ENCODE measurements at regions not wholly inside any gene's neighbourhood (a gene's known extent, or its start where the extent isn't known, plus 50 kb on each side); places are given as distances from the start of the nearest gene placed in this dataset.
"Not testable (repeated sequence)": the region's sequence is repeated elsewhere in the genome, so short reads cannot be mapped to it uniquely, and the experiment has no call there.

DNA sequence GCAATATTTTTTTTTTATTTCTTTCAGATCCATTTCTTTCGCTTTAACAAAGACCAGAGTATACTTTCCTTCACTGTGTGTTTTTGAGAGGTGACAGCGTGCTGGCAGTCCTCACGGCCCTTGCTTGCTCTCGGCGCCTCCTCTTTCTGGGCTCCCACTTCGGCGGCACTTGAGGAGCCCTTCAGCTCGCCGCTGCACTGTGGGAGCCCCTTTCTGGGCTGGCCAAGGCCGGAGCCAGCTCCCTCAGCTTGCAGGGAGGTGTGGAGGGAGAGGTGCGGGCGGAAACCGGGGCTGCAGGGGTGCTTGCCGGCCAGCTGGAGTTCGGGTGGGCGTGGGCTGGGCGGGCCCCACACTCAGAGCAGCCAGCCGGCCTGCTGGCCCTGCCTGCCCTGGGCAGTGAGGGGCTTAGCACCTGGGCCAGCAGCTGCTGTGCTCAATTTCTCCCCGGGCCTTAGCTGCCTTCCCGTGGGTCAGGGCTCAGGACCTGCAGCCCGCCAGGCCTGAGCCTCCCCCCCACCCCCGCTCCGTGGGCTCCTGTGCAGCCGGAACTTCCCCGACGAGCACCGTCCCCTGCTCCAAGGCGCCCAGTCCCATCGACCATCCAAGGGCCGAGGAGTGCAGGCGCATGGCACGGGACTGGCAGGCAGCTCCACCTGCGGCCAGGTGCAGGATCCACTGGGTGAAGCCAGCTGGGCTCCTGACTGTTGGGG lies 1490.6 kb downstream of the OTOL1 start:
- not testable (repeated sequence) for TF ChIP-seq MAFK (IDR thresholded peaks at IDR 0.05; ENCODE audit: partially characterized antibody); MAX (IDR thresholded peaks at IDR 0.05); CTCF (IDR thresholded peaks at IDR 0.05); CEBPB (IDR thresholded peaks at IDR 0.05); NFE2L2 (conservative IDR thresholded peaks at IDR 0.05; ENCODE audit: low read length); HDAC2 (IDR thresholded peaks at IDR 0.05); CBX2 (IDR thresholded peaks at IDR 0.05; ENCODE audit: borderline replicate concordance, low read depth)

All from A549 (cell line).